HCEC 1CT (cell line): ENCODE measurements at regions not wholly inside any gene's neighbourhood (a gene's known extent, or its start where the extent isn't known, plus 50 kb on each side); places are given as distances from the start of the nearest gene placed in this dataset.
A peak's percentile ranks its signal among the peaks of the same experiment; 100 is the strongest.

Experiments used
- DNase-seq: peaks from one replicate; pipeline ENCODE4 v3.0.0-alpha.2; 2017

GRCh38 chr12:60387356-60387755 is 791.5 kb downstream of the SLC16A7 start:
- DNase-seq = no peak

- no peak for DNase-seq
Observed at GRCh38 chr12:60391051-60391450, 795.2 kb downstream of the SLC16A7 start.

GRCh38 chr12:60391791-60392190 is 796.0 kb downstream of the SLC16A7 start:
- no peak for DNase-seq

GRCh38 chr12:60393093-60393492 is 797.3 kb downstream of the SLC16A7 start:
- no peak for DNase-seq

DNA sequence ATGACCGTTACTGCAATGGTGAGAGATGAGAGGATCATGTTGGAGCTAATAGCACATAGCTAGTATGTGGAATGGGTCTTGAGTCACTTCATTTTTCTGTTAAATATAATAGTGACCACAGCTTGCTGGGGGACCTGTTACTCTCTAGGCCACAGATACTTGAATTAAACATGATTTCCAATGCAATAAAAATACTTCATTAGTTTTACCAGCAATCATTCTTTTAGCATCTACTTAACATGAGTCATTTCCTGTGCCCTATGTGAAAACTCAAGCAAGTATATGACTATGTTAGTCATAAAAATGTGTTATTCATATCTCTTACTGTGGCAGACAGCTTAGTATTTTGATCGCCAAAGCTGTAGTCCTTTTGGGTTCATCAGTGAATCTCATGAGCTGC is 798.8 kb downstream of the SLC16A7 start:
- peak; percentile 94 for DNase-seq

DNA sequence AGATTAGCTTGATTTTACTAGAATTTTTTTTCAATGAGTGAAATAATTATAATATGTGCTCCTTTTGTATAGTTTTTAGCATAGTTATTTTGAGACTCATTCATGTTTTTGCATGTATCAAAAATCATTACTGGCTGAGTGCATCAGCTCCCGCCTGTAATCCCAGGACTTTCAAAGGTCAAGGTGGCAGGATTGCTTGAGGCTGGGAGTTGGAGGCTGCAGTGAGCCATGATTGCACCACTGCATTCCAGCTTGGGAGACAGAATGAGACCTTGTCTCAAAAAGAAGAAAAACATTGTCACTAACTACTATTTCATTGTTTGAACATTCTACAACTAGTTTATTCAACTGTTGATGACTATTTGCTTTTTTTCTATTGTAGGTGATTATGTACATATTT is 802.7 kb downstream of the SLC16A7 start:
- DNase-seq = peak; percentile 34

GRCh38 chr12:60399064-60399463 is 803.2 kb downstream of the SLC16A7 start:
- no peak for DNase-seq

- no peak for DNase-seq
Observed at GRCh38 chr12:60402996-60403395, 807.2 kb downstream of the SLC16A7 start.

- peak; percentile 46 for DNase-seq
Observed at GRCh38 chr12:60415351-60415750, 819.5 kb downstream of the SLC16A7 start.

- no peak for DNase-seq
Observed at GRCh38 chr12:60419986-60420385, 824.2 kb downstream of the SLC16A7 start.

DNA sequence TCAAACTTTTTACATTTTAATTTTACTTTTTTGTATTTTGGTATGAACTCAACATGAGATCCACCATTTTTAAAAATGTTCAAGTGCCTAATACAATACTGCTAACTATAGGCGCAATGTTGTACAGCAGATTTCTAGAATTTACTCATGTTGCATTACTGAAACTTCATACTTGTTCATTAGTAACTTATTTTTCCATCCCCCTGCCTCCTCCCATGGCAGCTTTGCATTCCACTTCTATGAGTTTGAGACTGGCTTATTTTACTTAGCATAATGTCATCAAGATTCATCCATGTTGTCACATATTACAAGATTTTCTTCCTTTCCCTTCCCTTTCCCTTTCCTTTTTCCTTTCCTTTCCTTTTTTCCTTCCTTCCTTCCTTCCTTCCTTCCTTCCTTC is 825.9 kb downstream of the SLC16A7 start:
- DNase-seq = peak; percentile 42

- DNase-seq = no peak
Observed at GRCh38 chr12:60437297-60437696, 841.5 kb downstream of the SLC16A7 start.

GRCh38 chr12:60441577-60441976 is 845.7 kb downstream of the SLC16A7 start:
- DNase-seq = no peak

GRCh38 chr12:60451457-60451856 is 855.6 kb downstream of the SLC16A7 start:
- no peak for DNase-seq

DNA sequence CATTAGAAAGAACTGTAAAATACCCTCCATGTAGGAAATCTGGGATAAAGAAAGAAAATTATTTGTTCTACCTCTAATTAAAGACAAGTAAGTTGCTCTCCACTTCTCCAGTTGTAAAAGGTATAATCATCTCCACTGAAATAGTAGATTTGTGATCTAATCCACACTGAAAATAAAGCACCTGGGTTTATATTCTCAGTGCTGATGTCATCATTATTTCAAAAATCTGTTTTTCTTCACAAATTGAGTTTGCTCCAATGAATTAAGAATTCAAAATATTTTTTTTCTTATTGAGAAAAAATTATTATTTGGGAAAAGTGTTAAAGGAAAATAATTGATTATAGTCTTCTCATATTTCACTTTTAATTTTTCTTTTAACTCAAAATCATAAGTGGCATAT is 869.2 kb downstream of the SLC16A7 start:
- no peak for DNase-seq

- no peak for DNase-seq
Observed at GRCh38 chr12:60468546-60468945, 872.7 kb downstream of the SLC16A7 start.

GRCh38 chr12:60475825-60476224 is 880.0 kb downstream of the SLC16A7 start:
- DNase-seq = no peak

DNA sequence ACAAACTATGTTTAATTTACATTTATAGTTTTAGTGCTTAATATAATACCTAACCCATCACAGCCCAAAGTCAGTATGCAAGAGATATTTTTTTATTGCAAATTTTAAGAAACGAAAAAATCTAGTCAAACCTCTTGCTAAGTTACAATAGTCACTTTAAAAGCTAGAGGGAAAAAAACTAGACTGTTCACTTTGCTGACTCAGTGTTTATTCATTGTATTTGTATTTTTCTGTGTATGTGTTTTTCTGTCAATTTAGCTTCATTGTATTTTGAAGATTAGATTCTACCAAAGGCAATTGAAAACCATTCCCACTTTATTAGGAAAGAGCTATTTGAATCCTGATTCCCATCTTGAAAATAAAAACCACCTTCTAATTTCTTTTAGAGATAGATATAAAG is 891.5 kb downstream of the SLC16A7 start:
- DNase-seq = no peak

DNA sequence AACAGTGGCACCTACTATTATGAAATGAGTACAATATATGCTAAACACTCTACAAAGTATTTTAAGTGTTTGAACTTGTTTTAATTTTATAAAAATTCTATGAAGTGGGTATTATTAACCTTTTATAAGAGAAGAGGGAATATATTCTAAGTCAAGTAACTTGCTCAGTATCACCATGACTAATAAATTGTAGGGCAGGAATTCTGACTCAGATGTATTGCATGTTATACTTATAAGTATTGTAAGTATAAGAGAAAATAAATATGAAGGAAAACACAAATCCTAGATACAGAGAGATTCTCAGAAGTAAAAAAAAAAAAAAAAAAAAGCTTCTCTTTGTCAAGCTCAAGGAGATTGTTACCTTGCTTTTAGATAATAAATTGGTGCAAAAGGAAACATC is 893.2 kb downstream of the SLC16A7 start:
- DNase-seq = peak; percentile 52

GRCh38 chr12:60494244-60494643 is 898.4 kb downstream of the SLC16A7 start:
- peak; percentile 56 for DNase-seq

DNA sequence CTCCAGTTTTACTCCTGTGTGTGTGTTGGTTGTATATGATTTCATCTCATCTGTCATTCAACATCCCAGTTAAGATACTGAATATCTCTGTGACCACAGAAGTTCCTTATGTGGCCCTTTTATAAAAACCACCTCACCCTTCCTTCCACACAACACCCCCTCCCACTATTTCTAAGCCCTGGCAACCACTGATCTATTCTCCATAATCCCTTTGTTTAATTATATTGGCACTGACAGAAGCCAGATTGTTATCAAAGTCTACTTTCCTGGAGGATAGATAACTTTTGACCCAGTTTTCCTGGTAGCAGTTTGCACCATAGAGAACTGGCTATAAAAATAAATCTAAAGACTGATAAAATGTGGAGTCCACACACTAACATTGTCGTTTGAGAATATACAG is 902.8 kb downstream of the SLC16A7 start:
- no peak for DNase-seq

- DNase-seq = peak; percentile 36
Observed at GRCh38 chr12:60501124-60501729, 905.4 kb downstream of the SLC16A7 start.

GRCh38 chr12:60522684-60523400 is 927.0 kb downstream of the SLC16A7 start:
- no peak for DNase-seq

GRCh38 chr12:60529261-60529660 is 933.4 kb downstream of the SLC16A7 start:
- no peak for DNase-seq

GRCh38 chr12:60529723-60530122 is 933.9 kb downstream of the SLC16A7 start:
- DNase-seq = no peak
